NCI-H446 (cell line): ENCODE measurements at regions not wholly inside any gene's neighbourhood (a gene's known extent, or its start where the extent isn't known, plus 50 kb on each side); places are given as distances from the start of the nearest gene placed in this dataset.

Experiments used
- DNase-seq, 2 experiments: peaks; one replicate each; lab custom pipeline; 2025; lab: John Stamatoyannopoulos, UW

- DNase-seq, result no peak
Measured at GRCh38 chr4:129350834-129351721, 255.1 kb downstream of the C4orf33 start.

GRCh38 chr4:129352480-129352879, 256.5 kb downstream of the C4orf33 start:
- DNase-seq, result no peak

- no peak for DNase-seq
Measured at GRCh38 chr4:129353490-129353889, 257.5 kb downstream of the C4orf33 start.

- peak in 1 of 2 experiments; percentile 22 for DNase-seq
Measured at GRCh38 chr4:129355031-129355430, 259.1 kb downstream of the C4orf33 start.

GRCh38 chr4:129355516-129355915, 259.6 kb downstream of the C4orf33 start:
- peak in 1 of 2 experiments; percentile 22 for DNase-seq

GRCh38 chr4:129358571-129358970, 262.6 kb downstream of the C4orf33 start:
- no peak for DNase-seq

- DNase-seq, result no peak
Measured at GRCh38 chr4:129359461-129359860, 263.5 kb downstream of the C4orf33 start.

GRCh38 chr4:129362691-129363274, 266.8 kb downstream of the C4orf33 start:
- DNase-seq, result peak; percentile 30 to 73

- DNase-seq, result no peak
Measured at GRCh38 chr4:129364747-129365452, 268.9 kb downstream of the C4orf33 start.

GRCh38 chr4:129369361-129370010, 273.5 kb downstream of the C4orf33 start:
- DNase-seq, result no peak

- no peak for DNase-seq
Measured at GRCh38 chr4:129371065-129371464, 275.1 kb downstream of the C4orf33 start.

GRCh38 chr4:129371926-129372325, 276.0 kb downstream of the C4orf33 start:
- no peak for DNase-seq

- DNase-seq, result no peak
Measured at GRCh38 chr4:129377131-129377845, 281.3 kb downstream of the C4orf33 start.

GRCh38 chr4:129378364-129378763, 282.4 kb downstream of the C4orf33 start:
- no peak for DNase-seq

GRCh38 chr4:129379429-129379828, 283.5 kb downstream of the C4orf33 start:
- no peak for DNase-seq

- no peak for DNase-seq
Measured at GRCh38 chr4:129384974-129385373, 289.0 kb downstream of the C4orf33 start.

GRCh38 chr4:129387666-129388065, 291.7 kb downstream of the C4orf33 start:
- DNase-seq, result no peak

- DNase-seq, result no peak
Measured at GRCh38 chr4:129393976-129394375, 298.0 kb downstream of the C4orf33 start.

- no peak for DNase-seq
Measured at GRCh38 chr4:129394635-129395034, 298.7 kb downstream of the C4orf33 start.

GRCh38 chr4:129403848-129404247, 307.9 kb downstream of the C4orf33 start:
- no peak for DNase-seq

GRCh38 chr4:129410115-129410514, 314.2 kb downstream of the C4orf33 start:
- DNase-seq, result no peak

GRCh38 chr4:129415004-129415403, 319.1 kb downstream of the C4orf33 start:
- no peak for DNase-seq
